Endodermal cell (in vitro differentiated cells): ENCODE measurements at regions not wholly inside any gene's neighbourhood (a gene's known extent, or its start where the extent isn't known, plus 50 kb on each side); places are given as distances from the start of the nearest gene placed in this dataset.

Experiments
- DNase-seq: peaks from one replicate; pipeline ENCODE4 v3.0.0-alpha.2; 2017
- H3K27ac ChIP-seq: 2 replicates; pipeline ENCODE4 v1.5.1; 2013; ENCODE audit warnings: mild to moderate bottlenecking, low read depth, low read length, moderate library complexity
- H3K27me3 ChIP-seq: 2 replicates; pipeline ENCODE4 v1.6.1; 2013; ENCODE audit warnings: mild to moderate bottlenecking, low read length, moderate library complexity; ENCODE audit not compliant: insufficient read depth, control insufficient read depth, poor library complexity, severe bottlenecking
- H3K36me3 ChIP-seq: 2 replicates; pipeline ENCODE4 v1.7.0; 2013; ENCODE audit warnings: mild to moderate bottlenecking, low read length, moderate library complexity; ENCODE audit not compliant: control insufficient read depth, insufficient read depth
- H3K4me1 ChIP-seq: one replicate; pipeline ENCODE4 v1.7.0; 2013; ENCODE audit warnings: low read length; ENCODE audit not compliant: control insufficient read depth, insufficient read depth
- H3K4me3 ChIP-seq: 2 replicates; pipeline ENCODE4 v1.5.1; 2013; ENCODE audit warnings: mild to moderate bottlenecking, low read length, moderate library complexity
- H3K9ac ChIP-seq: 2 replicates; pipeline ENCODE4 v1.6.1; 2013; ENCODE audit warnings: mild to moderate bottlenecking, low read length, moderate library complexity; ENCODE audit not compliant: poor library complexity, severe bottlenecking; ENCODE audit errors: extremely low read depth
- H3K9me3 ChIP-seq: 2 replicates; pipeline ENCODE4 v1.6.1; 2013; ENCODE audit warnings: mild to moderate bottlenecking, low read length, moderate library complexity; ENCODE audit not compliant: control insufficient read depth
- H3K27ac Mint-ChIP-seq: 2 replicates; pipeline ENCODE4 v1.8.0; 2020; ENCODE audit warnings: mixed read lengths
- H3K27me3 Mint-ChIP-seq: 2 replicates; pipeline ENCODE4 v1.8.0; 2021; ENCODE audit warnings: mild to moderate bottlenecking, mixed read lengths; ENCODE audit not compliant: insufficient read depth
- H3K36me3 Mint-ChIP-seq: 2 replicates; pipeline ENCODE4 v1.8.0; 2020; ENCODE audit warnings: low read depth, mixed read lengths
- H3K4me1 Mint-ChIP-seq: 2 replicates; pipeline ENCODE4 v1.8.0; 2020; ENCODE audit warnings: mixed read lengths
- H3K4me3 Mint-ChIP-seq: 2 replicates; pipeline ENCODE4 v1.8.0; 2020; ENCODE audit warnings: mild to moderate bottlenecking, moderate library complexity, mixed read lengths
- H3K9me3 Mint-ChIP-seq: 2 replicates; pipeline ENCODE4 v1.8.0; 2020; ENCODE audit warnings: mild to moderate bottlenecking, mixed read lengths
- CTCF ChIP-seq: fragments of 200-600 bp; sonication (generic); conservative IDR thresholded peaks from 2 replicates; pipeline ENCODE4 v1.5.0; 2021; ENCODE audit warnings: antibody characterized with exemption, mild to moderate bottlenecking
- WGBS, 2 experiments: methylation state at CpG; one replicate each; pipeline versions ENCODE4 v1.1.5 to v1.1.7; 2013; ENCODE audit warnings: missing lambda C conversion rate in 2 of 2, mixed read lengths in 1 of 2; ENCODE audit not compliant: insufficient coverage in 1 of 2, insufficient read length in 1 of 2; 5-methylcytosine and 5-hydroxymethylcytosine counted together

DNA sequence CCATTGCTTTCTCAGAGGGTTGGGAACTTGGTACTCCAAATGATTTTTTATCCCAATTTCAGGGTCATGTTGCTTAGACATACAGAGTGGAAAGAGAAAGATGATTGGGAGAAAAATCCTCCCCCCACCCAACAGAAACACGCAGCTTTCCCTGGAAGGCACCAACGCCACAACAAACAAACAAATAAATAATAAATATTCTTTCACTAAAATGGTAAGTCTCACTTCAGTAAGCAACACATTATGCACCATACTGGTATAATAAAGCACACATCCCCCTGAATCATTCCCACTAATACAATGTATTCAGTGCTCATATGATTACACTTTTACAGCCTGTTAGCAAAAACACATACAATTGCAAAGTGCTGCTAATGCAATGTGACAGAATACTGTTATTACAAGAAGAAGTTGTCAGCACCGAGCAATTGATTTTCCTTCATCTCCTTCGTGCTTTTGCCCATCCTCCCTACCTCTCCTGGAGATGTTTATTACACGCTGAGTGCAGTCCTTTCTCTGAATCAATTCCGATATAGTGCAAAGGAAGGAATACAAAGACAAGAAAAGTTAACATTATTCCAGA lies 359.9 kb downstream of the TXNL1 start:
- no peak overlapping the region for H3K27ac ChIP-seq
- Mint-ChIP-seq H3K4me1 (no peaks in the 10 kb centered on the region), H3K4me3 (no peak overlapping the region), H3K27me3 (no peaks in the 10 kb centered on the region), H3K9me3 (no peaks in the 10 kb centered on the region), H3K27ac (no peak overlapping the region), H3K36me3 (no peaks in the 10 kb centered on the region)
- no peaks in the 10 kb centered on the region for H3K9me3 ChIP-seq
- no peaks in the 10 kb centered on the region for H3K4me1 ChIP-seq
- no peaks in the 10 kb centered on the region for H3K36me3 ChIP-seq
- WGBS, 2 experiments = 83 to 90% methylated on average over 3 to 6 of the region's 6 CpGs
- no peak for TF ChIP-seq CTCF
- DNase-seq = no peak
- no peak overlapping the region for H3K9ac ChIP-seq
- H3K4me3 ChIP-seq = no peak overlapping the region
- H3K27me3 ChIP-seq = no peaks in the 10 kb centered on the region

- Mint-ChIP-seq H3K4me1 (no peaks in the 10 kb centered on the region), H3K4me3 (no peak overlapping the region), H3K27ac (no peak overlapping the region), H3K9me3 (no peaks in the 10 kb centered on the region), H3K27me3 (no peaks in the 10 kb centered on the region), H3K36me3 (no peaks in the 10 kb centered on the region)
- TF ChIP-seq CTCF = no peak
- no peaks in the 10 kb centered on the region for H3K4me1 ChIP-seq
- no peaks in the 10 kb centered on the region for H3K9me3 ChIP-seq
- no peaks in the 10 kb centered on the region for H3K36me3 ChIP-seq
- no peaks in the 10 kb centered on the region for H3K27me3 ChIP-seq
- H3K27ac ChIP-seq = no peak overlapping the region
- no peak overlapping the region for H3K9ac ChIP-seq
- 97 to 100% methylated on average over 1 to 3 of the region's 3 CpGs for WGBS, 2 experiments
- H3K4me3 ChIP-seq = no peak overlapping the region
- DNase-seq = no peak
These were observed 361.9 kb downstream of the TXNL1 start for GRCh38 chr18:56276466-56276865.

DNA sequence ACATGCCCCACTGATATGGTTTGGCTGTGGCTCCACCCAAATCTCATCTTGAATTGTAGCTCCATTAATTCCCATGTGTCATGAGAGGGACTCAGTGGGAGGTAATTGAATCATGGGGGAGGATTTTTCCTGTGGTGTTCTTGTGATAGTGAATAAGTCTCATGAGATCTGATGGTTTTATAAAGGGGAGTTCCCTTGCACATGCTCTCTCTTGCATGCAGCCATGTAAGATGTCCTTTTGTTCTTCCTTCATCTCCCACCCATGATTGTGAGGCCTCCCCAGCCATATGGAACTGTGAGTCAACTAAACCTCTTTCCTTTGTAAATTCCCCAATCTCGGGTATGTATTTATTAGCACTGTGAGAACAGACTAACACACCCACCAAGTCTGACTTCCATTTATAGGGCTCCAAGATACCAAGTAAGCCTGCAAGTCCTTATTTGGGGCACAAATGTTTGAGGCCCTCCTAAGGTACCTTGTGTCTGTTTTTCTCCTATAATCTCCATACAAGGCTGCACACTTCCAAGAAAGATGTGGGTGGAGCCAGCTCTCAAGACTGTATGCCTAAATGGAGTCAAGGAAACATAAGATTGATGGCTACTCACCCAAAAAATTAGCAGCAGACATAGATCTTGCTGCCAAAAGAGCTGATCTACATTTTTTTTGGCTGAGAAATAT lies 364.7 kb downstream of the TXNL1 start:
- H3K27me3 Mint-ChIP-seq = no peaks in the 10 kb centered on the region
- no peak for TF ChIP-seq CTCF
- no peak overlapping the region for H3K9ac ChIP-seq
- no peak overlapping the region for H3K27ac ChIP-seq
- H3K4me1 Mint-ChIP-seq = no peaks in the 10 kb centered on the region
- H3K9me3 ChIP-seq = no peaks in the 10 kb centered on the region
- H3K4me3 Mint-ChIP-seq = no peak overlapping the region
- H3K27me3 ChIP-seq = no peaks in the 10 kb centered on the region
- no peaks in the 10 kb centered on the region for H3K36me3 Mint-ChIP-seq
- no peak overlapping the region for H3K27ac Mint-ChIP-seq
- H3K4me3 ChIP-seq = no peak overlapping the region
- H3K4me1 ChIP-seq = no peaks in the 10 kb centered on the region
- DNase-seq = no peak
- WGBS, 2 experiments = 93 to 100% methylated on average over 1 of the region's 1 CpG
- H3K36me3 ChIP-seq = no peaks in the 10 kb centered on the region
- H3K9me3 Mint-ChIP-seq = no peaks in the 10 kb centered on the region
